Kidney (tissue), 13 donors: ENCODE measurements at regions not wholly inside any gene's neighbourhood (a gene's known extent, or its start where the extent isn't known, plus 50 kb on each side); places are given as distances from the start of the nearest gene placed in this dataset.
A peak's percentile ranks its signal among the peaks of the same experiment; 100 is the strongest.

Source experiments
- DNase-seq, 5 donors: peaks; one replicate each; pipeline ENCODE4 v3.0.0-alpha.2; 2013 to 2020
- FAIRE-seq: peaks from 2 replicates; lab custom pipeline; 2012; peaks lifted over from hg19 to GRCh38; lab: Jason Lieb, UNC
- H3K27ac ChIP-seq, 2 donors: one replicate each; pipeline ENCODE4 v1.7.0; 2013; ENCODE audit warnings: low read depth in 2 of 2, low read length in 2 of 2, inconsistent platforms in 1 of 2
- H3K27me3 ChIP-seq: one replicate; pipeline ENCODE4 v1.7.1; 2013; ENCODE audit warnings: low read length, inconsistent platforms; ENCODE audit not compliant: control insufficient read depth, insufficient read depth
- H3K36me3 ChIP-seq, 3 donors: one replicate each; pipeline versions ENCODE4 v1.7.0 to v1.7.1; 2013; ENCODE audit warnings: low read length in 3 of 3, control low read depth in 1 of 3, inconsistent platforms in 1 of 3; ENCODE audit not compliant: insufficient read depth in 3 of 3, control insufficient read depth in 2 of 3
- H3K4me1 ChIP-seq, 3 donors: one replicate each; pipeline versions ENCODE4 v1.7.0 to v1.7.1; 2013; ENCODE audit warnings: low read length in 3 of 3, inconsistent platforms in 1 of 3, low read depth in 1 of 3; ENCODE audit not compliant: control insufficient read depth in 2 of 3, insufficient read depth in 2 of 3
- H3K4me3 ChIP-seq, 3 donors: one replicate each; pipeline versions ENCODE4 v1.7.0 to v1.8.1; 2013; ENCODE audit warnings: low read length in 3 of 3, control low read depth in 1 of 3, inconsistent platforms in 1 of 3
- H3K9ac ChIP-seq, 3 donors: one replicate each; pipeline versions ENCODE4 v1.7.0 to v1.7.1; 2013; ENCODE audit warnings: low read length in 3 of 3, control low read depth in 1 of 3, inconsistent platforms in 1 of 3
- H3K9me3 ChIP-seq, 3 donors: one replicate each; pipeline versions ENCODE4 v1.7.0 to v1.7.1; 2013; ENCODE audit warnings: low read length in 3 of 3, control low read depth in 1 of 3, inconsistent platforms in 1 of 3; ENCODE audit not compliant: control insufficient read depth in 2 of 3, insufficient read depth in 1 of 3
- CTCF ChIP-seq: IDR thresholded peaks from 3 replicates; pipeline ENCODE4 v1.5.1; 2012; ENCODE audit warnings: mild to moderate bottlenecking, moderate library complexity, borderline replicate concordance; ENCODE audit not compliant: insufficient read depth; ENCODE audit errors: extremely low read depth
- intact Hi-C: fragments of 100-400 bp; cut with DNase I; formaldehyde crosslinking; loops from one replicate; pipeline ENCODE4 v1.11.1; 2022
- donor health status: control.
- donor health status: control.
- donor health status: control.
- donor health status: control.
- donor health status: control.
- donor health status: DM: yes; HTN: yes; CAD: no.
- donor health status: Normal renal cell carcinoma (clear cell type).

DNA sequence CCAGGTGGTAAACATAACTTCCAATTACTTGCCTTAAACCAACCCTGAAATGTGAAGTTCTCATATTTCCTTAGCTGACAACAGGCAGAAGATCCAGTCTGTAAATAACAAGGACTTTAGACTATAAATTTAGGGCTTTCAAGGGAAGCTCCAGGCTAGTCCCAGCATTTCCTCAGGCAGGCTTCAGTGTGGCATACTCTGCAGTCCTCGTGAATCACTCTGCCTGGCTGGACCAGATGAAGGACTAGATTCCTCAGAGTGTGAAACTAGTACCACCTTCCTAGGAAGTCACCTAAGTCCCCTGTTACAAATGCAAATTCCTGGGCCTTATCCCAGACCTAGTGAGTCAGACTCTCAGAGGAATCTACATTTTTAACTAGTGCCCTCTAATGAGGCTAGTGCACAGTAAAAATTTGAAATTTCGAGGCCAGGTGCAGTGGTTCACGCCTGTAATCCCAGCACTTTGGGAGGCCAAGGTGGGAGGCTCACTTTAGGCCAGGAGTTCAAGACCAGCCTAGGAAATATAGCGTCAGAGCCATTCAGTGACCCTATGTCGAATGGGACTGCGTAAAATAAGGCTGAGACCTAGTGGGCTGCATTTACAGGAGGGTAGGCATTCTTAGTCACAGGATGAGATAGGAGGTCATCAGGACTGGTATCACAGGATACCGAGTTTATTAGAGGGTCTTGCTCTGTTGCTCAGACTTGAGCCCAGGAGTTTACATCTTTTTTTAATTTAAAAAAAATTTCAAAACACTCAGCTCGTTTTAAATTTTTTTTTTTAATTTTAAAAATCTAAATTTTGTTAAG lies 279.6 kb upstream of the JARID2 start:
- FAIRE-seq (no peak), DNase-seq (peak in 4 of 5 donors; percentile 51 to 76 (median 61))
- TF ChIP-seq CTCF, result no peak
- Histone ChIP-seq H3K9me3 (no peaks in the 10 kb centered on the region), H3K36me3 (no peaks in the 10 kb centered on the region), H3K27ac (no peak overlapping the region), H3K27me3 (no peaks in the 10 kb centered on the region), H3K9ac (no peak overlapping the region), H3K4me1 (no peaks in the 10 kb centered on the region), H3K4me3 (no peak overlapping the region)
- intact Hi-C loops, result no loop called here

GRCh38 chr6:14966906-14967711 lies 278.8 kb upstream of the JARID2 start:
- no peak for FAIRE-seq

GRCh38 chr6:14968056-14968637 lies 277.7 kb upstream of the JARID2 start:
- no peak for FAIRE-seq
- TF ChIP-seq CTCF, result no peak
- intact Hi-C loops, result no loop called here
- no peaks in the 10 kb centered on the region for H3K4me1 ChIP-seq
- H3K27ac ChIP-seq, result no peak overlapping the region
- no peaks in the 10 kb centered on the region for H3K36me3 ChIP-seq
- H3K4me3 ChIP-seq, result no peak overlapping the region
- H3K9me3 ChIP-seq, result no peaks in the 10 kb centered on the region
- H3K27me3 ChIP-seq, result no peaks in the 10 kb centered on the region
- DNase-seq, result no peak
- no peak overlapping the region for H3K9ac ChIP-seq

More at GRCh38 chr6:14966906-14967711, 278.8 kb upstream of the JARID2 start:
- no peak overlapping the region for H3K27ac ChIP-seq
- no peaks in the 10 kb centered on the region for H3K27me3 ChIP-seq
- no peak overlapping the region for H3K9ac ChIP-seq
- DNase-seq, result no peak
- intact Hi-C loops, result no loop called here
- H3K4me1 ChIP-seq, result no peaks in the 10 kb centered on the region
- H3K9me3 ChIP-seq, result no peaks in the 10 kb centered on the region
- TF ChIP-seq CTCF, result no peak
- H3K36me3 ChIP-seq, result no peaks in the 10 kb centered on the region
- H3K4me3 ChIP-seq, result no peak overlapping the region
